HG02981 (cell line): ENCODE measurements at regions not wholly inside any gene's neighbourhood (a gene's known extent, or its start where the extent isn't known, plus 50 kb on each side); places are given as distances from the start of the nearest gene placed in this dataset.
"Not testable (repeated sequence)": the region's sequence is repeated elsewhere in the genome, so short reads cannot be mapped to it uniquely, and the experiment has no call there.

Source experiments
- ATAC-seq: cut with Tn5 transposase; IDR thresholded peaks from one replicate; pipeline ENCODE4 v1.9.1; 2021; ENCODE audit warnings: mild to moderate bottlenecking, moderate library complexity; ENCODE audit not compliant: unreplicated experiment

DNA sequence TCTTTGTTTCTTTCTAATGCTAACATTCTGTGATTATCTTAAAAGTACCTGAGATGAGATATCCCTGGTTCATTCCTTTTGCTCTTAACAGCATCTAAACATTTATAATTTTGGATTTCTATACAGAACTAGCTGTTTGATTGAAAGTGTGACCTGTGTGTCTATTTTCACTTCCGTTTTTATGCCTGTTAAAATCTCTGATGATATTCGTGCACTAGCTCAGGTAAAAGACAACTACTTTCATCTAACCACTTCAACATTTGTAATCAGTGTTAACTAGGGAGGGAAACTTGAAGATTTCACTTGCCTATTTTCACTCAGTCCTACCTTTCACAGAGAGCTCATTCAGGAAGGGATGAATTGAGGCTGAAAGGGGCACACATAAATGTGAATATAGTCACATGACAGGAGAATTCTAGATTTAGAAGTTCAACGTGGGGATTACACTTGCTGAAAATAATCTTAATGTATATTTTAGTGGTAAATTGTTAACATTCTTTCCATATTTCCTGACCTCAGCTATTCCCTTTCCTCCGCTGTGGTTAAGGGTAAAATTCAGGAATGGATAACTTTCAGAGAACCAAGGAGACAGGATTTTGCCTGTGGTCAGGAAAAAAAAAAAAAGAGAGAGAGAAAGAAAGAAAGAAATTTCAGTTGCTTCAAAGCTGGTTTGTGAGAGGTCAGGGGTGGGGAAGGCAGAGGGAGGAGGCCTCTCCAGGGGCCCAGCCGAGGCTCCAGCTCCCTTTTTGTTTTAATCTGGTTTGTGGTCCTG lies 159.8 kb upstream of the TSC22D2 start:
- no peak for ATAC-seq

- ATAC-seq: no peak
Measured at GRCh38 chr3:150247441-150247840, 160.7 kb upstream of the TSC22D2 start.

GRCh38 chr3:150243466-150243865 lies 164.6 kb upstream of the TSC22D2 start:
- no peak for ATAC-seq

DNA sequence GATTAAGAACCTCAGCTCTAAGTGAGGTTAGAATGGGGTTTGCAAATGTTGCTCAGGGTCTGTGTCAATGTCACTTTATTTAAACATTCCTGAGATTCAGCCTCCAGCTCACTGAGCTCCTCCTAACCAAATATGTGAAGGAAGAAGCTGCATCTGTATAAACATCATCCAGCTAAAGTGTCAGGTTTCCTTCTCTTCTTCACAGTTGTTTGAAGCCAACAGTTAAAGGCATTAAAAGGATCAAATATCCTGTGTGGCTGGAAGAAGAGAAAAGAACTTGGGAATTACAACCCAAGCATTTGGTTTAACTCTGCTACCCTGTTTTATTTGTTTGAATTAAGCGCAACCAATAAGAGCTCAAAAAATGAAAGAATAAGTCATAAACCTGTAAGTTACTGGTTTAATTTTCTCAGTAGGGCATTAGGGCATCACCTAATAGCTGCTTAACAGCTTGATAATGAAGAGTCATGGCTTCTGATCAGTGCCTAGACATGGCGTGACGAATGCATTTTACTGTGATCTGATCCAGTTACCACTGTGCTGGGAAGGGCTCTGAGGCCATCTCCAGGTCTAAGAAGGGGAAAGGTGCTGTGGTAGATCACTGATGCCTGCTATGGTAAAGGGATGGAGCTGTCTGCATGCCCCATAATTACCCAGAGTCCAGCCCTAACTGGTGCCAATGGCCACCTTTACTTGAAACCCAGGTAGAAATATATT lies 165.7 kb upstream of the TSC22D2 start:
- ATAC-seq: no peak

DNA sequence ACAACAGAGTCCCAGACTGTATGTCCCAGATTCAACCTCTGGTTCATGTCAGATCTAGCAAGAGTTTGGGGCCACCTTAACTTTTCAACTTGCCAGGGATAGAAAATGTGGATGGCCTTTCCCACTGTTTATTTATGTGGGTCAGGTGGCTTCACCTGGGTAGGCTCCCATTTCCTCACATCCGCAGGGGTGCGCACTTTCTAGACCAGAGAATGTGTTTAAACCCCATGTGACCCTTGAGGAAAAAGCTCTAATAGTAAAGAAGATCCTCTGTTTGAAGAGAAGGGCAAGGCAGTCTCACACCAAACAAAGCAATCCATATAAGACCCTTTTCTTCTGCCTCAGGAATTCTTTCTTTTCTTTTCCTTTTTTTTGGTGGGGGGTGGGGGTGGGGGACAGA lies 167.2 kb upstream of the TSC22D2 start:
- ATAC-seq: no peak

- ATAC-seq: no peak
Measured at GRCh38 chr3:150239766-150240165, 168.3 kb upstream of the TSC22D2 start.

GRCh38 chr3:150238995-150239619 lies 169.0 kb upstream of the TSC22D2 start:
- ATAC-seq: no peak

DNA sequence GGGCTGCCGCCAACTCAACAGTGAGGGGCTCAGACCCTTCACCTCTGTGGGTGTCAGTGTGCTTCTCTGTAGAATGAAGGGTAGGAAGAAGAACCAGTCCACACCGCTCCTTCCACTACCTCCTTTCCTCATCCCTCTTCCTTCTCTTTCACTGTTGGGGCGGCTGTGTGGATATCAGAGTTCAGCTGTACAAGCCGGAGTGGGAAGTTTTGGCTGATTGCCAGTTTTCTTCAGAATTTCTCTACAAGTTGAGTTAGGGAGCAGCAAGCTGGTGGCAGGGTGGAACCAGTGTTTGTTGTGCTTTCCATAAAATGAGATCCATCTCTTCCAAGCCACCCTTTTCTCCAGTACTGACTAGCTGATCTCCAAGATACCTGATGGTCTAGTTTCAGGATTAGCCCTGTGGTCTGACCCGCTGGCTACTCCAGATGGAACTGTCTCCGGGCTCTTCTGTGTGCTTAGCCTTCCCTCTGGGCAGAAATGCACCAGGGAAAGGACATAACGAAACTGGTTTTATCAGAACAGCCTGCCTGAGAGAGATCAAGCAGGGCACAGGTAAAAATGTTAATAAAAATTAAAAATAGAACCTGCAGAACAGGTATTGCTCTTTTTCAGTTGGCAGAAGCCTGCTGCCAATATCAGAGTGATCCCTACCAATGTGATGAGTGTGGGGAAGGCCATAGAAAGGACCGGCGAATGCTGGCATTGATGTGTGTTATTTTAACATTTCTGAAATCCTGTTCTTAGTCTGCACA lies 169.9 kb upstream of the TSC22D2 start:
- ATAC-seq: no peak

- ATAC-seq: no peak
Measured at GRCh38 chr3:150237490-150237889, 170.6 kb upstream of the TSC22D2 start.

- ATAC-seq: no peak
Measured at GRCh38 chr3:150236316-150237082, 171.6 kb upstream of the TSC22D2 start.

DNA sequence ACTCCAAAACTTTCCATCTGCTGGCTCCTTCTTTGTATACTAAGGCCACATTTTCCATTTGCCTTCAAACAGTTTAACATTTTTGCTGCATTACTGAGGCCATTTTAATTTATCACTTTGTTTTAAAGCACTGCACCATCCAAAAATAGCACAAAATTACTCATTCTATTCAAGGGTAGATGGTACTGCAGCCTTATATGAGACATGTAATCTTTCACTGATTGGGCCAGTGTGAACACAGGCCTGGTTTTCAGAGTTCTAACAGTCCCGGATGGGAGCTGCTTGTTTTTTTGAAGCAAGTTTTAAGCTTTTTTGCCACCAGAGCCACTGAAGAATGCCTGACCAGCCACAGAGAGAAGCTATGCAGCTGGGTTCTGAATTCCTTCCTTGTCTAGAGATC lies 172.3 kb upstream of the TSC22D2 start:
- no peak for ATAC-seq

GRCh38 chr3:150232992-150233451 lies 175.1 kb upstream of the TSC22D2 start:
- no peak for ATAC-seq

GRCh38 chr3:150230037-150230436 lies 178.1 kb upstream of the TSC22D2 start:
- no peak for ATAC-seq

- ATAC-seq: not testable (repeated sequence)
Measured at GRCh38 chr3:150228626-150229025, 179.5 kb upstream of the TSC22D2 start.

DNA sequence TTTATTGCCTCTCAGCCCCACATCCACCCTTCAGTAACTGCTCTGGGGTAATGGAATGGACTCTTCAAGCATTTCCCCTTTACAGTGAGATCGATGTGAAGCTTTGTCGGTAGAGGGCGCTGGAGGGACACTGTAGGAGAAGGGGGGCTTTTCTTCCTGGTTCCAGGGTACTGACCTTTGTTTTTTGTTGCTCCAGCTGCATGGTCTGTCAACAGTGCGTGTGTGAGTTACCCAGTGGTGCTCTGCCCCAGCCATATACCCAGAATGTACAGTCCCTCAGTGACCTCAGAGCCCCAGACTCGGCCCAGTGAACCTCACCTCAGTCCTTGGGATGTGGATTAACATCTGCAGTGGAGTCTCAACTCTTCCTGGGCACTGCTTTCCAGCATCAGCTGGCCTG lies 180.3 kb upstream of the TSC22D2 start:
- no peak for ATAC-seq

DNA sequence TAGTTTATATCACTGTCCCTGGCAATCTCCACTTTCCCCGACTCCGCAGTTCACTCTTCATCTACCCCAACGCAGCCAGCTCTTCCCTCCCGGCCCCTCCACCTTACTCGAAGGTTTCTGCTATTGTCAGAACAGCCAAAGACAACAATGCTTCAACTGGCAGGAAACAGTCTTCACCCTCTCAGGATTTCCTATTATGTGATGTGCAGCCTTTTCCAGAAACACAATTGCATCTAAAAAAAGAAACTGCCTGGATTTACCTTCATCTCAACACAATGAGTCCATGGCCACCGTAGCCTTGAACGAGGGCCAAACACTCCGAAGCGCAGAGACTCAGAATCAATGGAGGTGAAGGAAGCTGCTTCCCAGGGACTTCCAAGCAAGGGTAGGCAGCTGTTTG lies 182.1 kb upstream of the TSC22D2 start:
- no peak for ATAC-seq

GRCh38 chr3:150223558-150223957 lies 184.5 kb upstream of the TSC22D2 start:
- ATAC-seq: no peak

- no peak for ATAC-seq
Measured at GRCh38 chr3:150222691-150223489, 185.2 kb upstream of the TSC22D2 start.

GRCh38 chr3:150221904-150222523 lies 186.1 kb upstream of the TSC22D2 start:
- ATAC-seq: no peak
